Liver (tissue), 3 donors: ENCODE measurements at regions not wholly inside any gene's neighbourhood (a gene's known extent, or its start where the extent isn't known, plus 50 kb on each side); places are given as distances from the start of the nearest gene placed in this dataset.

ENCODE experiments used
- CTCF ChIP-seq: fragments of 150-350 bp; IDR thresholded peaks from 2 replicates; pipeline ENCODE4 v1.5.1; 2017; ENCODE audit warnings: improper control_type of control experiment, low read depth, low read length; ENCODE audit not compliant: missing input control
- EGR1 ChIP-seq, 2 donors: IDR thresholded peaks; 2 replicates each; pipeline ENCODE4 v1.6.1; 2016 to 2018; ENCODE audit warnings: antibody characterized with exemption in 2 of 2, low read depth in 2 of 2
- TAF1 ChIP-seq: conservative IDR thresholded peaks from 2 replicates; pipeline ENCODE4 v1.6.1; 2016; ENCODE audit warnings: antibody characterized with exemption, mild to moderate bottlenecking
- donor health status: healthy.
- donor health status: healthy.

GRCh38 chr6:170091639-170092579 lies 199.0 kb downstream of the DLL1 start:
- TF ChIP-seq CTCF (no peak), EGR1 (IDR thresholded peaks at IDR 0.05; ENCODE audit: low read depth in 2 of 2) (no peak), TAF1 (no peak)
